ENCODE measurements at regions not wholly inside any gene's neighbourhood (a gene's known extent, or its start where the extent isn't known, plus 50 kb on each side); places are given as distances from the start of the nearest gene placed in this dataset.

DNA sequence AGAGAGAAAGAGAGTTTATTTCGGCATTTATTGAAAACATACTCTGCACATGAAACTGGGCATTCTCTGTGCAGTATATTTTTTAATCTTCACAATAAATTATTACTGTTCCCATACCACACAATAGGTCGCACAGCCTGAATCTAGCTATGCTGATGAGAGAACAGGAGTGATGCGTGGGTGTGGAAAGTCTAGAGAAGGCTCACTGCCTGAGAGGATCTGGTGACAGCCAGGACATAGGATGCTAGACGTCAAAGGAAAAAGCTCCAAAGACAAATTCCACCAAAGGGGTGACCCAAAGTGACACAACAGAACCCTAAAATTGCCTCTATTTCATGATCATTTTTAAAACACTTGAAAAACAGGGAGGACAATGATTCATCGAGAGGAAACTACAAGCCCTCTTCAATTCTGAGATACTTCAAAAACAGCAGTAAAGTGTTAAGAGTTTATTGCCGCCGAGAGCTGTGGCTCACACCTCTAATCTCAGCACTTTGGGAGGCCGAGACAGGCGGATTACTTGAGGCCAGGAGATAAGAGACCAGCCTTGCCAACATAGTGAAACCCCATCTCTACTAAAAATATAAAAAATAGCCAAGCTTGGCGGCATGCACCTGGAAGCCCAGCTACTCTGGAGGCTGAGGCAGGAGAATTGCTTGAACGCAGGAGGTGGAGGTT lies 189.6 kb upstream of the NBEA start:
- Histone ChIP-seq H3K4me1 (ENCODE audit: insufficient read depth, low read length) (no peaks in the 10 kb centered on the region), H3K36me3 (ENCODE audit: insufficient read depth, low read length) (no peaks in the 10 kb centered on the region), H3K4me3 (ENCODE audit: low read length) (no peak overlapping the region), H3K27me3 (ENCODE audit: control insufficient read depth in 1 of 2, insufficient read depth in 2 of 2, low read length in 2 of 2) (no peaks in the 10 kb centered on the region), H3K9me3 (ENCODE audit: control insufficient read depth in 1 of 2, insufficient read depth in 1 of 2, low read length in 2 of 2) (peaks cover 0 to 8% of the 10 kb centered on the region in 2 experiments), H3K27ac (ENCODE audit: low read depth in 1 of 2, low read length in 2 of 2) (no peak overlapping the region)
- intact Hi-C loops (cut with DNase I, micrococcal nuclease) = no loop called here
- H3K36me3 Mint-ChIP-seq (ENCODE audit: low read depth) = no peaks in the 10 kb centered on the region
- H3K4me1 Mint-ChIP-seq (ENCODE audit: low read depth) = no peaks in the 10 kb centered on the region
- ATAC-seq (ENCODE audit: poor library complexity) (no peak), DNase-seq (no peak)
- no peak overlapping the region for H3K27ac Mint-ChIP-seq
- no peak overlapping the region for H3K4me3 Mint-ChIP-seq
- peaks cover 27% of the 10 kb centered on the region for H3K27me3 Mint-ChIP-seq
- POLR2A ChIA-PET = no interaction called here
- TF ChIP-seq, protein P1, sequence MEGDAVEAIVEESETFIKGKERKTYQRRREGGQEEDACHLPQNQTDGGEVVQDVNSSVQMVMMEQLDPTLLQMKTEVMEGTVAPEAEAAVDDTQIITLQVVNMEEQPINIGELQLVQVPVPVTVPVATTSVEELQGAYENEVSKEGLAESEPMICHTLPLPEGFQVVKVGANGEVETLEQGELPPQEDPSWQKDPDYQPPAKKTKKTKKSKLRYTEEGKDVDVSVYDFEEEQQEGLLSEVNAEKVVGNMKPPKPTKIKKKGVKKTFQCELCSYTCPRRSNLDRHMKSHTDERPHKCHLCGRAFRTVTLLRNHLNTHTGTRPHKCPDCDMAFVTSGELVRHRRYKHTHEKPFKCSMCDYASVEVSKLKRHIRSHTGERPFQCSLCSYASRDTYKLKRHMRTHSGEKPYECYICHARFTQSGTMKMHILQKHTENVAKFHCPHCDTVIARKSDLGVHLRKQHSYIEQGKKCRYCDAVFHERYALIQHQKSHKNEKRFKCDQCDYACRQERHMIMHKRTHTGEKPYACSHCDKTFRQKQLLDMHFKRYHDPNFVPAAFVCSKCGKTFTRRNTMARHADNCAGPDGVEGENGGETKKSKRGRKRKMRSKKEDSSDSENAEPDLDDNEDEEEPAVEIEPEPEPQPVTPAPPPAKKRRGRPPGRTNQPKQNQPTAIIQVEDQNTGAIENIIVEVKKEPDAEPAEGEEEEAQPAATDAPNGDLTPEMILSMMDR (IDR thresholded peaks at IDR 0.05) = no peak
- CTCF ChIA-PET = no interaction called here
- no peaks in the 10 kb centered on the region for H3K9me3 Mint-ChIP-seq

DNA sequence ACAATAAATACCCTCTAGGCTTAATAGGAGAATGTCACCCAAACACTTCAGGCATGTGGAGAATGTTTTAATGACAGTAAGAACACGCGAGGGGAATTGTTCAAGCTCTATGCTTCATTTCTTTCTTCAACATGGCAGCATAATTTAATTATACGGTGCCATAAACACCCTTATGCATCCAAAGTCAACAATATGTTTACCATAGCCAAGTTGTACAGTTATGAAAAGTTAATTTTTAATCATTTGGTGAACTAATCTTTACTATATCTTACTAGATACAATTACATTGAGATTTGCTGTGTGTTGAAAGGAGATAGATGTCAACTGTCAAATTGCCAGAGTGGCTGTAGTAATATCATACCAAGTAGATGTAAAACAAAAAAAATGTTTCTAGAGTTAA lies 185.9 kb upstream of the NBEA start:
- POLR2A ChIA-PET = no interaction called here
- TF ChIP-seq, protein P1 (IDR thresholded peaks at IDR 0.05) = no peak
- intact Hi-C loops (cut with DNase I, micrococcal nuclease) = no loop called here
- no peaks in the 10 kb centered on the region for H3K9me3 Mint-ChIP-seq
- no peaks in the 10 kb centered on the region for H3K27me3 ChIP-seq (ENCODE audit: control insufficient read depth in 1 of 2, insufficient read depth in 2 of 2, low read length in 2 of 2)
- H3K36me3 ChIP-seq (ENCODE audit: insufficient read depth, low read length) = no peaks in the 10 kb centered on the region
- no peak overlapping the region for H3K27ac ChIP-seq (ENCODE audit: low read depth in 1 of 2, low read length in 2 of 2)
- DNase-seq = no peak
- CTCF ChIA-PET = no interaction called here
- H3K9me3 ChIP-seq (ENCODE audit: control insufficient read depth in 1 of 2, insufficient read depth in 1 of 2, low read length in 2 of 2) = peaks cover 0 to 9% of the 10 kb centered on the region in 2 experiments
- H3K4me1 ChIP-seq (ENCODE audit: insufficient read depth, low read length) = no peaks in the 10 kb centered on the region
- ATAC-seq (ENCODE audit: poor library complexity) = no peak
- no peak overlapping the region for H3K4me3 ChIP-seq (ENCODE audit: low read length)
- no peak overlapping the region for H3K27ac Mint-ChIP-seq
- no peak overlapping the region for H3K4me3 Mint-ChIP-seq
- H3K4me1 Mint-ChIP-seq (ENCODE audit: low read depth) = no peaks in the 10 kb centered on the region
- H3K27me3 Mint-ChIP-seq = peaks cover 5% of the 10 kb centered on the region
- H3K36me3 Mint-ChIP-seq (ENCODE audit: low read depth) = no peaks in the 10 kb centered on the region

DNA sequence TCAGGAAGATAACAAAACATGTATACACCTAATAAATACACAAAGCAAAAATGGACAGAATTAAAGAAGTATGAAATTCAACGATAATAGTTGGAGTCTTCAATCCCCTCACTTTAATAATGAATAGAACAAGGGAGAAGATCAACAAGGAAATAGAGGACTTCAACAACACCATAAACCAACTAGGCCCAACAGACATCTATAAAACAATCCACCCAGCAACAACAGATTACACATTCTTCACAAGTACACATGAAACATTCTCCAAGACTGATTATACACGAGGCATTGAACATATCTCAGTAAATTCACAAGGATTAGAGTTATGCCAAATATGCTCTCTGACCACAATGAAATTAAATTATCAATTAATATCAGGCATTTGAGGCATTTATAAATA lies 185.5 kb upstream of the NBEA start:
- TF ChIP-seq, protein P1 (IDR thresholded peaks at IDR 0.05) = no peak
- intact Hi-C loops (cut with DNase I, micrococcal nuclease) = no loop called here
- H3K27ac ChIP-seq (ENCODE audit: low read depth in 1 of 2, low read length in 2 of 2) = no peak overlapping the region
- no peaks in the 10 kb centered on the region for H3K4me1 Mint-ChIP-seq (ENCODE audit: low read depth)
- peaks cover 0 to 9% of the 10 kb centered on the region in 2 experiments for H3K9me3 ChIP-seq (ENCODE audit: control insufficient read depth in 1 of 2, insufficient read depth in 1 of 2, low read length in 2 of 2)
- DNase-seq = no peak
- H3K36me3 ChIP-seq (ENCODE audit: insufficient read depth, low read length) = no peaks in the 10 kb centered on the region
- H3K4me3 Mint-ChIP-seq = no peak overlapping the region
- H3K4me3 ChIP-seq (ENCODE audit: low read length) = no peak overlapping the region
- no peak overlapping the region for H3K27ac Mint-ChIP-seq
- no peaks in the 10 kb centered on the region for H3K27me3 ChIP-seq (ENCODE audit: control insufficient read depth in 1 of 2, insufficient read depth in 2 of 2, low read length in 2 of 2)
- H3K36me3 Mint-ChIP-seq (ENCODE audit: low read depth) = no peaks in the 10 kb centered on the region
- peaks cover under 1% of the 10 kb centered on the region for H3K27me3 Mint-ChIP-seq
- CTCF ChIA-PET = no interaction called here
- POLR2A ChIA-PET = no interaction called here
- no peaks in the 10 kb centered on the region for H3K4me1 ChIP-seq (ENCODE audit: insufficient read depth, low read length)
- no peaks in the 10 kb centered on the region for H3K9me3 Mint-ChIP-seq
- ATAC-seq (ENCODE audit: poor library complexity) = no peak
